Body of pancreas (tissue), 4 donors: ENCODE measurements at regions not wholly inside any gene's neighbourhood (a gene's known extent, or its start where the extent isn't known, plus 50 kb on each side); places are given as distances from the start of the nearest gene placed in this dataset.

Experiments used
- ATAC-seq: fragments of 150-250 bp; one replicate; pipeline ENCODE4 v1.9.1; 2016
- DNase-seq, 4 donors: peaks; one replicate each; pipeline ENCODE4 v3.0.0-alpha.2; 2019
- H3K27ac ChIP-seq, 4 donors: fragments of 200-600 bp; sonication (generic); 1 replicate in 3 of 4; 2 replicates in 1 of 4; pipeline versions ENCODE4 v1.5.1 to v1.6.1; 2016 to 2019; ENCODE audit warnings: mild to moderate bottlenecking in 1 of 4, mixed read lengths in 1 of 4, moderate library complexity in 1 of 4
- H3K27me3 ChIP-seq, 2 donors: fragments of 200-600 bp; sonication (generic); one replicate each; pipeline ENCODE4 v1.6.0; 2016; ENCODE audit warnings: mild to moderate bottlenecking in 1 of 2
- H3K36me3 ChIP-seq, 2 donors: fragments of 200-600 bp; sonication (generic); replicated peaks in 1 of 2; 2 replicates each; pipeline ENCODE4 v1.5.1; 2016; ENCODE audit warnings: low read depth in 2 of 2; ENCODE audit not compliant: insufficient read depth in 1 of 2
- H3K4me1 ChIP-seq: fragments of 200-600 bp; sonication (generic); one replicate; pipeline ENCODE4 v1.6.0; 2016
- H3K4me3 ChIP-seq, 2 donors: fragments of 200-600 bp; sonication (generic); 1 replicate in 1 of 2; 2 replicates in 1 of 2; pipeline ENCODE4 v1.5.1; 2016 to 2019
- H3K9me3 ChIP-seq, 3 donors: fragments of 200-600 bp; sonication (generic); 1 replicate in 2 of 3; 2 replicates in 1 of 3; pipeline ENCODE4 v1.5.1; 2016
- POLR2A ChIP-seq, 3 donors: fragments of 450-650 bp; IDR thresholded peaks; one replicate each; pipeline ENCODE4 v1.6.1; 2016; ENCODE audit warnings: antibody characterized with exemption in 3 of 3, mild to moderate bottlenecking in 2 of 3
- WGBS, 2 donors: methylation state at CpG; one replicate each; pipeline ENCODE4 v1.1.5; 2017; 5-methylcytosine and 5-hydroxymethylcytosine counted together
- intact Hi-C: fragments of 100-400 bp; cut with DNase I; formaldehyde crosslinking; loops from one replicate; pipeline ENCODE4 v1.15.1; 2023
- TF ChIP-seq, protein P1 (sequence below), 7 experiments: fragments of 450-650 bp in 4 of 7; fragments of 200-600 bp in 3 of 7; sonication (generic) in 3 of 7; IDR thresholded peaks; one replicate each; pipeline ENCODE4 v1.5.1; 2016 to 2019; ENCODE audit warnings: antibody characterized with exemption in 7 of 7

DNA sequence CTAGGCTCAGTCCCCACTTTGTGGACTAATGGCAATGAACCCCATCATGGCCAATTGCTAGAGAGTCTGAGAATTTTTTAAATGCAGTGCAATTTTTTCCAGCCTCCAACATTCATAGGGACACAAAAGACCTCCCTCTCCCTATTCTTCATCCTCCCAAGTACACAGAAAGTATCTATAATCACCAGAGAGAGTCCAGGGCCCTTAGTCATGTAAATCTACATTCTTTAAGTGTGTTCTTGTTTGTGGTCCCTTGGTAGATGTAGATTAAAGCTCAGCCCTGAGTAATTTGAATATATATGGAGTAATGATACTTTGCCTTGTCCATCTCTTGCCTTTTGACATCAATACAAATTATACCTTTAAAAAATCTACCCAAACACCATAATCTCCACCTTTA is 51.3 kb upstream of the ATXN3L start:
- intact Hi-C loops, result no loop called here
- DNase-seq (no peak), ATAC-seq (no peak)
- no peaks in the 10 kb centered on the region for H3K36me3 ChIP-seq
- no peaks in the 10 kb centered on the region for H3K27me3 ChIP-seq
- no peaks in the 10 kb centered on the region for H3K9me3 ChIP-seq
- no peak overlapping the region for H3K4me3 ChIP-seq
- TF ChIP-seq, protein P1, sequence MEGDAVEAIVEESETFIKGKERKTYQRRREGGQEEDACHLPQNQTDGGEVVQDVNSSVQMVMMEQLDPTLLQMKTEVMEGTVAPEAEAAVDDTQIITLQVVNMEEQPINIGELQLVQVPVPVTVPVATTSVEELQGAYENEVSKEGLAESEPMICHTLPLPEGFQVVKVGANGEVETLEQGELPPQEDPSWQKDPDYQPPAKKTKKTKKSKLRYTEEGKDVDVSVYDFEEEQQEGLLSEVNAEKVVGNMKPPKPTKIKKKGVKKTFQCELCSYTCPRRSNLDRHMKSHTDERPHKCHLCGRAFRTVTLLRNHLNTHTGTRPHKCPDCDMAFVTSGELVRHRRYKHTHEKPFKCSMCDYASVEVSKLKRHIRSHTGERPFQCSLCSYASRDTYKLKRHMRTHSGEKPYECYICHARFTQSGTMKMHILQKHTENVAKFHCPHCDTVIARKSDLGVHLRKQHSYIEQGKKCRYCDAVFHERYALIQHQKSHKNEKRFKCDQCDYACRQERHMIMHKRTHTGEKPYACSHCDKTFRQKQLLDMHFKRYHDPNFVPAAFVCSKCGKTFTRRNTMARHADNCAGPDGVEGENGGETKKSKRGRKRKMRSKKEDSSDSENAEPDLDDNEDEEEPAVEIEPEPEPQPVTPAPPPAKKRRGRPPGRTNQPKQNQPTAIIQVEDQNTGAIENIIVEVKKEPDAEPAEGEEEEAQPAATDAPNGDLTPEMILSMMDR (IDR thresholded peaks at IDR 0.05), result no peak
- no peak for TF ChIP-seq POLR2A (IDR thresholded peaks at IDR 0.05)
- no peak overlapping the region for H3K27ac ChIP-seq
- H3K4me1 ChIP-seq, result no peaks in the 10 kb centered on the region

DNA sequence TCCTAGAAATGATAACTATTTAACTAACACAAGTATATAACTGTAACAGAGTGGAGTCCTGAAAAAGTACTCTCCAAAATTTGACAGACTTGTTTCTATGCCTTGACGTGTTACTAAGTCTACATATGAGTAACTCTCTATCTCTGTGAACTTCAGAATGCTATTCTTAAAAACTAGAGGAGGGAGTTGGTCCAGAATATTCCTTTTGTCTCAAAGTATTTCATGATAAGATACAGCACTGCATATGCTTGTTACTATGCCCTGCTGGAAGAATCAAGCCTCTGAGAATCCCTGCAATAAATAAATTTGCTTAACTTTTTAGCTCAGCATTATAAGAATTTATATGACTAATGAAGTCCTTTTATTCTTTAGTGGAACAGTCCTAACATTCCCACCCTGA is 50.9 kb upstream of the ATXN3L start:
- intact Hi-C loops, result no loop called here

More for the DNA sequence above, 50.9 kb upstream of the ATXN3L start:
- H3K9me3 ChIP-seq, result no peaks in the 10 kb centered on the region
- DNase-seq (no peak), ATAC-seq (no peak)
- H3K4me1 ChIP-seq, result no peaks in the 10 kb centered on the region
- no peak overlapping the region for H3K4me3 ChIP-seq
- no peak overlapping the region for H3K27ac ChIP-seq
- no peaks in the 10 kb centered on the region for H3K27me3 ChIP-seq
- no peak for TF ChIP-seq POLR2A (IDR thresholded peaks at IDR 0.05)
- TF ChIP-seq, protein P1 (IDR thresholded peaks at IDR 0.05), result no peak
- WGBS, 2 donors, result 83 to 88% methylated on average over 1 of the region's 1 CpG
- H3K36me3 ChIP-seq, result no peaks in the 10 kb centered on the region
